ENCODE measurements at regions not wholly inside any gene's neighbourhood (a gene's known extent, or its start where the extent isn't known, plus 50 kb on each side); places are given as distances from the start of the nearest gene placed in this dataset.

DNA sequence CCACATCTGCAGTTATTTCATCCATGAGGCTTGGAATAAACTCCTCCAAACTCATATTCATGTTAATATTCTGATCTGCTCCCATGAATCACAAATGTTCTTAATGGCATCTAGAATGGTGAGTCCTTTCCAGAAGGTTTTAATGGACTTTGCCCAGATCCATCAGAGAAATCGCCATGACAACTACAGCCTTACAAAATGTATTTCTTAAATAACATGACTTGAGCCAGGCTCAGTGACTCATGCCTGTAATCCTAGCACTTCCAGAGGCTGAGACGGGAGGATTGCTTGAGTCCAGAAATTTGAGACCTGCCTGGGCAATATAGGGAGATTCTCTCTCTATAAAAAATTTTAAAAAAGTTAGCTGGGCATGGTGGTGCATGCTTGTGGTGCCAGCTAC, 102.1 kb upstream of the TMEM168 start:
- H3K9me2 ChIP-seq (ENCODE audit: insufficient read depth) = no peaks in the 10 kb centered on the region
- RAD21 ChIA-PET (ENCODE audit: low non-redundant PET in 1 of 2, low total read pairs in 2 of 2, uncharacterized antibody in 2 of 2, unreplicated experiment in 2 of 2) = no interaction called here
- no peak for ATAC-seq
- H3K9ac ChIP-seq (ENCODE audit: low read length) = no peak overlapping the region
- H4K20me1 ChIP-seq (ENCODE audit: insufficient read depth) = no peaks in the 10 kb centered on the region; the same call in 1 of the 2 replicates
- no peaks in the 10 kb centered on the region for H3K9me3 ChIP-seq (ENCODE audit: control insufficient read depth in 1 of 2, insufficient read depth in 1 of 2, low read depth in 1 of 2, low read length in 2 of 2)
- no peaks in the 10 kb centered on the region for H3K4me1 ChIP-seq (ENCODE audit: control insufficient read depth in 1 of 2, insufficient read depth in 2 of 2, low read length in 2 of 2)
- intact Hi-C loops (cut with micrococcal nuclease) = loop anchor here (10.0 kb wide), 1 partner anchor 477 kb away; no protein-coding TSS in a partner anchor
- no peaks in the 10 kb centered on the region for H3K36me3 ChIP-seq (ENCODE audit: control insufficient read depth in 1 of 2, insufficient read depth in 2 of 2, low read length in 2 of 2)
- no peaks in the 10 kb centered on the region for H3K79me2 ChIP-seq (ENCODE audit: insufficient read depth, low read length)
- TF ChIP-seq SIN3A (IDR thresholded peaks at IDR 0.05; ENCODE audit: low read depth) (no peak), POLR2A (IDR thresholded peaks at IDR 0.05; ENCODE audit: borderline replicate concordance, extremely low read depth, insufficient read depth, insufficient read length) (no peak), EGR1 (IDR thresholded peaks at IDR 0.05; ENCODE audit: low read depth) (no peak), SP1 (IDR thresholded peaks at IDR 0.05; ENCODE audit: low read depth) (no peak), ZNF274 (IDR thresholded peaks at IDR 0.05; ENCODE audit: low read depth, low read length) (no peak), CBX3 (IDR thresholded peaks at IDR 0.05; ENCODE audit: low read depth) (no peak), EZH2 (IDR thresholded peaks at IDR 0.05) (no peak), ELF1 (IDR thresholded peaks at IDR 0.05; ENCODE audit: borderline replicate concordance, low read depth) (no peak), RAD21 (IDR thresholded peaks at IDR 0.05; ENCODE audit: low read depth) (no peak), SRF (IDR thresholded peaks at IDR 0.05; ENCODE audit: low read depth) (no peak), TCF7L2 (IDR thresholded peaks at IDR 0.05; ENCODE audit: borderline replicate concordance, extremely low read depth, insufficient read depth, insufficient read length) (no peak), YY1 (IDR thresholded peaks at IDR 0.05; ENCODE audit: extremely low read depth, insufficient replicate concordance, low read depth, low read length) (no peak)
- TF ChIP-seq, protein P1, sequence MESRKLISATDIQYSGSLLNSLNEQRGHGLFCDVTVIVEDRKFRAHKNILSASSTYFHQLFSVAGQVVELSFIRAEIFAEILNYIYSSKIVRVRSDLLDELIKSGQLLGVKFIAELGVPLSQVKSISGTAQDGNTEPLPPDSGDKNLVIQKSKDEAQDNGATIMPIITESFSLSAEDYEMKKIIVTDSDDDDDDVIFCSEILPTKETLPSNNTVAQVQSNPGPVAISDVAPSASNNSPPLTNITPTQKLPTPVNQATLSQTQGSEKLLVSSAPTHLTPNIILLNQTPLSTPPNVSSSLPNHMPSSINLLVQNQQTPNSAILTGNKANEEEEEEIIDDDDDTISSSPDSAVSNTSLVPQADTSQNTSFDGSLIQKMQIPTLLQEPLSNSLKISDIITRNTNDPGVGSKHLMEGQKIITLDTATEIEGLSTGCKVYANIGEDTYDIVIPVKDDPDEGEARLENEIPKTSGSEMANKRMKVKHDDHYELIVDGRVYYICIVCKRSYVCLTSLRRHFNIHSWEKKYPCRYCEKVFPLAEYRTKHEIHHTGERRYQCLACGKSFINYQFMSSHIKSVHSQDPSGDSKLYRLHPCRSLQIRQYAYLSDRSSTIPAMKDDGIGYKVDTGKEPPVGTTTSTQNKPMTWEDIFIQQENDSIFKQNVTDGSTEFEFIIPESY (IDR thresholded peaks at IDR 0.05; ENCODE audit: extremely low read depth, insufficient replicate concordance, low read length) = no peak
- TF ChIP-seq, protein P2, sequence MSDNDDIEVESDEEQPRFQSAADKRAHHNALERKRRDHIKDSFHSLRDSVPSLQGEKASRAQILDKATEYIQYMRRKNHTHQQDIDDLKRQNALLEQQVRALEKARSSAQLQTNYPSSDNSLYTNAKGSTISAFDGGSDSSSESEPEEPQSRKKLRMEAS (IDR thresholded peaks at IDR 0.05) = no peak
- DNase-seq (ENCODE audit: low read depth, low spot score) = no peak
- no peak overlapping the region for H2AFZ ChIP-seq (ENCODE audit: low read depth, low read length, poor library complexity, severe bottlenecking)
- CTCF ChIA-PET = no interaction called here
- H3K27ac ChIP-seq (ENCODE audit: low read depth, low read length) = no peak overlapping the region
- no peaks in the 10 kb centered on the region for H3K27me3 ChIP-seq (ENCODE audit: insufficient read depth, low read length)
- no peak overlapping the region for H3K4me2 ChIP-seq (ENCODE audit: low read length)
- H3K4me3 ChIP-seq (replicated peaks in 1 of 2; ENCODE audit: low read depth in 1 of 2, low read length in 2 of 2) = no peak overlapping the region
- POLR2A ChIA-PET = no interaction called here
- BruUV-seq (replicated peaks) = no TSS peak
